PFSK-1 (cell line): ENCODE measurements at regions not wholly inside any gene's neighbourhood (a gene's known extent, or its start where the extent isn't known, plus 50 kb on each side); places are given as distances from the start of the nearest gene placed in this dataset.

Experiments
- FOXP2 ChIP-seq: optimal IDR thresholded peaks from 2 replicates; pipeline ENCODE3; 2011; ENCODE audit warnings: borderline replicate concordance, control low read depth, inconsistent platforms; ENCODE audit not compliant: insufficient read depth; ENCODE audit errors: extremely low read length, extremely low read depth
- POLR2AphosphoS5 ChIP-seq: IDR thresholded peaks from 2 replicates; pipeline ENCODE4 v1.6.1; 2012; ENCODE audit warnings: low read depth, mild to moderate bottlenecking, control low read depth, low read length, moderate library complexity
- SIN3A ChIP-seq: IDR thresholded peaks from 2 replicates; pipeline ENCODE4 v1.6.1; 2012; ENCODE audit warnings: mild to moderate bottlenecking, low read length, moderate library complexity, borderline replicate concordance; ENCODE audit not compliant: insufficient read depth
- TAF1 ChIP-seq: IDR thresholded peaks from 2 replicates; pipeline ENCODE4 v1.6.1; 2012; ENCODE audit warnings: low read length, control low read depth, borderline replicate concordance; ENCODE audit not compliant: insufficient read depth
- TF ChIP-seq, protein P1 (sequence below), 2 experiments: IDR thresholded peaks; 2 replicates each; pipeline versions ENCODE4 v1.6.1 to v1.8.0; 2011 to 2012; ENCODE audit warnings: low read depth in 2 of 2, low read length in 2 of 2, control low read depth in 1 of 2, inconsistent platforms in 1 of 2, mild to moderate bottlenecking in 1 of 2, moderate library complexity in 1 of 2; ENCODE audit not compliant: insufficient read depth in 1 of 2

DNA sequence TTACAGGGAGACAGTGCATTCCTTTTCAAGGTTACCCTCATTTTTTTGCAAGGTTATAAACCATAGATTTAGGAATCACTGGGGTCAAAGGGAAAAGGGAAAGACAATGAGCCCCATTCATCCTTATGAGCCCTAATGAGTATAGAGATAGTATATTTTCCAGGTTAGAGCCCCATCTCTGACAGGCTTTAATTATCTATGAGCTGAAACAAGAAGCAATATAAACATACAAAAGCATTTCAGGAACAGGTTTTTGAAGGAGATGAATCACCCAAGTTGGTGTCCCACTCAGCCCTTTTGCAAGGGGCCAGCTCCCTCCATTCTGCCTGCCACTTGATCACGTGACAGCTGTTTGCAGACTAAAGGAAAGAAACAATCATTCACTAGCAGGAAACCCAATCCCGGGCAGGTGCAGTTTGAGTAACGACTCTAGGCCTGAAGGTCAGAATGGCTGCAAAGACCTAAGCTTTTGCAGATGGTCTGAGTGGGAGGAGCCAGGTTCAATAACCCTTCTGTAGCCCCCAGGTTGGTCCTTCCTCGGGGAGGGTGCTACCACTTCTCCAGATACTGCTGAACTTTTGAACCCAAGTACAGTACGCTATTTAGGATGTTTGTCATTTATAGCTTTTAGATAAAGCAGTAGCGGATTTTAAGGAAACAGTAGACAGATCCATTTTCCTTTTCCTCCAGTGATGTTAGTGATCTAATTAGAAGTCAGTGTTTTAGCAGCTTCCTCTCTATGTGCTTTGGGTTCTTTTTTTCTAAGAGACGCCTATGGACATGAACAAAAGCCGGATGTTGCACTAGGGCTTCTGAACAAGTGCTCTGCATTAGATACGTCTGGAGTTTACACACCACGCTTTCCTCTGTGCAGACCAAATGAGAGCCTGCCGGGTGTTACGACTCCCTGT is 253.2 kb downstream of the SOX4 start:
- TF ChIP-seq TAF1, result 0 out of 2 replicates have a peak, but pooled peaks have one; percentile 12
- TF ChIP-seq, protein P1, sequence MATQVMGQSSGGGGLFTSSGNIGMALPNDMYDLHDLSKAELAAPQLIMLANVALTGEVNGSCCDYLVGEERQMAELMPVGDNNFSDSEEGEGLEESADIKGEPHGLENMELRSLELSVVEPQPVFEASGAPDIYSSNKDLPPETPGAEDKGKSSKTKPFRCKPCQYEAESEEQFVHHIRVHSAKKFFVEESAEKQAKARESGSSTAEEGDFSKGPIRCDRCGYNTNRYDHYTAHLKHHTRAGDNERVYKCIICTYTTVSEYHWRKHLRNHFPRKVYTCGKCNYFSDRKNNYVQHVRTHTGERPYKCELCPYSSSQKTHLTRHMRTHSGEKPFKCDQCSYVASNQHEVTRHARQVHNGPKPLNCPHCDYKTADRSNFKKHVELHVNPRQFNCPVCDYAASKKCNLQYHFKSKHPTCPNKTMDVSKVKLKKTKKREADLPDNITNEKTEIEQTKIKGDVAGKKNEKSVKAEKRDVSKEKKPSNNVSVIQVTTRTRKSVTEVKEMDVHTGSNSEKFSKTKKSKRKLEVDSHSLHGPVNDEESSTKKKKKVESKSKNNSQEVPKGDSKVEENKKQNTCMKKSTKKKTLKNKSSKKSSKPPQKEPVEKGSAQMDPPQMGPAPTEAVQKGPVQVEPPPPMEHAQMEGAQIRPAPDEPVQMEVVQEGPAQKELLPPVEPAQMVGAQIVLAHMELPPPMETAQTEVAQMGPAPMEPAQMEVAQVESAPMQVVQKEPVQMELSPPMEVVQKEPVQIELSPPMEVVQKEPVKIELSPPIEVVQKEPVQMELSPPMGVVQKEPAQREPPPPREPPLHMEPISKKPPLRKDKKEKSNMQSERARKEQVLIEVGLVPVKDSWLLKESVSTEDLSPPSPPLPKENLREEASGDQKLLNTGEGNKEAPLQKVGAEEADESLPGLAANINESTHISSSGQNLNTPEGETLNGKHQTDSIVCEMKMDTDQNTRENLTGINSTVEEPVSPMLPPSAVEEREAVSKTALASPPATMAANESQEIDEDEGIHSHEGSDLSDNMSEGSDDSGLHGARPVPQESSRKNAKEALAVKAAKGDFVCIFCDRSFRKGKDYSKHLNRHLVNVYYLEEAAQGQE (IDR thresholded peaks at IDR 0.05; ENCODE audit: insufficient read depth in 1 of 2, low read depth in 2 of 2, low read length in 2 of 2), result no peak

DNA sequence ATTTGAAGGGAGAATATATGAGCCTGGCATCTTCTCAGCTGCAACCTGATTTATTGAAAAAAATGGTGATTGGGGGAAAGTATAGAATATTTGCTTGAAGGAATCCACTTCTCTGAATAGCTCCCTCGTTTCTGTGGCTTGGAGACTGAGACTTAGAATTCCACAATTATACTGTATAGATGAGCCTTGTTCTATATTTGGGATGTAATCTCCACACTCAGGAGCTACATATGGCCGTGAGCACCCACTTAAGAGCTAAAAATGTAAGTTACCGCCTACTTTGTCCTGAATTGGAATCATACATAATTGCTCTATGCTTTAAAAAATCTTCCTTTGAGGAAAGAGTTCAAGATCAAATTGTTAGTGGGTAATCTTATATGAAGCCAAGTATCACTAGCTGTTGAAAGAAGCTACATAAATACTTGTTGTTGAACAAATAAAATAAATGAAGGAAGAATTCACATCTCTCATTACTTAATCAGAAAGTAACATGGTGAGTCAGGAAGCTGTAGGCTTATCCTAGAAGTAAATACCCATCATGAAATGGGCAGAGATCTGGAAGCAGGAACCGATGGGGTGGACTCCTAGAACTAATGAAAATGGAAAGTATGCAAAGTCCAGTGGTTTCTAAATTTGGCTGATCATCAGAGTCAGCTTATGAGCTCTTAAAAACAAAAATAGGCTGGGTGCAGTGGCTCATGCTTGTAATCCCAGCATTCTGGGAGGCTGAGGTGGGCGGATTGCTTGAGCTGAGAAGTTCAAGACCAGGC is 254.3 kb downstream of the SOX4 start:
- TF ChIP-seq TAF1, result no peak
- no peak for TF ChIP-seq POLR2AphosphoS5
- no peak for TF ChIP-seq SIN3A
- TF ChIP-seq FOXP2, result no peak
- TF ChIP-seq, protein P1 (IDR thresholded peaks at IDR 0.05; ENCODE audit: insufficient read depth in 1 of 2, low read depth in 2 of 2, low read length in 2 of 2), result no peak

DNA sequence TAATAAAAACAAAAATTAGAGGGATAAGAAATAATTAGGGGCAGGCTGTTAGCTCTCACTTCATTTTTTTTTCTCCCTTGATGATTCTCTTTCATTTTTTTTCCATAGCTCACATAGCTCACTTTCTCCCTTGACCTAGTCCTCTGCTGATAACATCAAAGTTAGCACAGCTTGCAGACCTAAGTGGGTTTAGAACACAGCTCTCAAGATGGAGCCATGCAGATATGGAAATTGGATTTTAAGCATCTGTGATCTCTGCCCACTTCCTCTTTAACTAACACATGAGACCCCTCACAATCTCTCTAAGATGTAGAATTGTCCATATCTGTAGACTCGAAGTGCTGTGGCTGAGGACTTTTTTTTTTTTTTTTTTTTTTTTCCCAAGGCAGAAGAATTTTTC is 257.1 kb downstream of the SOX4 start:
- TF ChIP-seq, protein P1 (IDR thresholded peaks at IDR 0.05; ENCODE audit: insufficient read depth in 1 of 2, low read depth in 2 of 2, low read length in 2 of 2), result no peak
- no peak for TF ChIP-seq SIN3A
- no peak for TF ChIP-seq TAF1
- no peak for TF ChIP-seq POLR2AphosphoS5
- TF ChIP-seq FOXP2, result no peak

DNA sequence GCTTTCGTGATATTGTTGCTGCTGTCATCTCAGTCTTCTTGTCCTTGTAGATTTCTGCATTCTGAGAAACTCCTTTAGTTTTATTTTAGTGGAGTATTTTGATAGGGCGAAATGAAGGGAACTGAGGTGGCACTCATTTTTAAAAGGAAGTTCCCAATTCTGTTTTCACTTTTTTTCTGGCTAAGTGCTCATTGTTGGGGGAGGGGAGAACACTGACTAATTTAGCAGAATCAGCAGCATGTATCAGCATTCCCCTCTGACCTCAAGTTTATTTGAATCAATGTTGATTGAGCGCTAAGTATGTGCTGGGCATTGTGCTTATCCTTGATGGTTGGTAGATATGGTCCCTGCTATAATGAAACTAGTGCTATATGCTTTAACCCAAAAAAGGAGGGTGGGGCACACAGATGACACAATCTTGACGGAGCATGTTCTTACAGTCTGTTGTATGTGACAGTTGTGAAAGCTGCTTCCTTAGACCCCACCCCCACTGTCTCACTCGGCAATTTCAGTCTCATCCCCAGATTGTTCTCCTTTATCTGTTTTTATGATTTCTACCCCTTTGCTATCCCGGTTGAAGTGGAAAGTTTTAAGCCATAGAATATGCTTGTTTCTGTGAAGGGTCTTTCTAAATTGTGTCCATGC is 262.4 kb downstream of the SOX4 start:
- TF ChIP-seq FOXP2, result no peak
- no peak for TF ChIP-seq SIN3A

DNA sequence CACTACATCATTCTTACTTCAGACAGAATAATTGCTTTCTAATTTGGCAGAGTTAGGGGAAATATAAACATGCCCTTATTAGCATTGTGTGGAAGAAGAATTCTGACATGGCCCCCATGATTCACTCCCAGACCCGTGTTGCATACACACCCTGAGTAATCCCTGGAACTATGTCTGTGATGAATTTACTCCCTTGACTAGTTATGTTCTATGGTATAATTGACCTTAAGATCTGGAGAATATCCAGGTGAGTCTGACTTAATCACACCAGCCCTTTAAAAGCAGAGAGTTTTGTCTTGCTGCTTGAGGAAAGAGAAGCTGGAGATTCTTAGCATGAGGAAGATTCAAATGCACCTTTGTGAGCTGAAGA is 262.9 kb downstream of the SOX4 start:
- TF ChIP-seq SIN3A, result no peak
- TF ChIP-seq, protein P1 (IDR thresholded peaks at IDR 0.05; ENCODE audit: insufficient read depth in 1 of 2, low read depth in 2 of 2, low read length in 2 of 2), result no peak
- no peak for TF ChIP-seq FOXP2
- no peak for TF ChIP-seq POLR2AphosphoS5
